ELF-1 (cell line): ENCODE measurements at regions not wholly inside any gene's neighbourhood (a gene's known extent, or its start where the extent isn't known, plus 50 kb on each side); places are given as distances from the start of the nearest gene placed in this dataset.
A peak's percentile ranks its signal among the peaks of the same experiment; 100 is the strongest.
"Not testable (repeated sequence)": the region's sequence is repeated elsewhere in the genome, so short reads cannot be mapped to it uniquely, and the experiment has no call there.

Experiments used
- DNase-seq: peaks from one replicate; pipeline ENCODE4 v3.0.0-alpha.2; 2016; ENCODE audit warnings: low read depth, low spot score

DNA sequence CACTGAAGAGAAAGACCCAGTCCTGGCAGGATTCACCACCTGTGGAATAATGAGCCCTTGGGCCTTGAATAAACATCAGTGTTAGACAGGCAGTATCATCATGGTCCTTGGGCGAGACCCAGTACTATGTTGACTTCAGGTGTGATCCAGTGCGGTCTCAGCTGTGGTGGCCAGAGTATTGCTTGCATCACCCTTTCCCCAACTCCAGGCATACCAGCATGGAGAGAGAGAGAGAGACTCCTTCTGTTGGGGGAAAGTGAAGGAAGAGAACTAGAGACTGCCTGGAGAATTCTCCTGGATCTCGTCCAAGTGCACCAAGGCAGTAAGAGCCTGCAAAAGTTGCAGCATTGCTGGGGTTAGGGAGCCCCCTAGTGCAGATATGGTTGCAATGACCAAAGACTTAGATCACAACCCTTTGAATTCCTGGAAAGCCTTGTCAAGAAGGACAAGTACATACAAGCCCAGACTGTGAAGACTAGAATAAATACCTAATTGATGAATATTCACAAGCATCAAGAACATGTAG, 61.1 kb upstream of the VAMP7 start:
- peak; percentile 84 for DNase-seq

DNA sequence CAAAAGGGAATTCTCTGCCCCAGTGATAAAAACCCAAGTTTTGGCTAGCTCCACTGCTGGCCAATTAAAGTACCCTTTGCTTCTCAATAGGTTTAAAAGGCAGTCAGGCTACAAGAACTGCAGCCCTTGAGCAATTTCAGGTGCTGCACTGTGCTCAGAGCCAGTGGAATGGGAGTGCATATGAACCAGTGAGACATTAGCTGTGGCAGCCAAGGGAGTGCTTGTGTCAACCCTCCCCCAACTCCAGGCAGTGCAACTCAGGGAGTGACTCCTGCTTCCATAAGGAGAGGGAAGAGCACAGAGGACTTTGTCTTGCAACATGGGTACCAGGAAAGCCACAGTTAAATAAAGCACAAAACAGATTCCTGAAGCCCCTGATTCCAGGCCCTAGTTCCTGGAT, 61.6 kb upstream of the VAMP7 start:
- DNase-seq, result peak; percentile 6

GRCh38 chrX:155814391-155814790, 66.8 kb upstream of the VAMP7 start:
- DNase-seq, result not testable (repeated sequence)

- DNase-seq, result no peak
Measured at GRCh38 chrX:155779831-155780230, 101.3 kb upstream of the VAMP7 start.

DNA sequence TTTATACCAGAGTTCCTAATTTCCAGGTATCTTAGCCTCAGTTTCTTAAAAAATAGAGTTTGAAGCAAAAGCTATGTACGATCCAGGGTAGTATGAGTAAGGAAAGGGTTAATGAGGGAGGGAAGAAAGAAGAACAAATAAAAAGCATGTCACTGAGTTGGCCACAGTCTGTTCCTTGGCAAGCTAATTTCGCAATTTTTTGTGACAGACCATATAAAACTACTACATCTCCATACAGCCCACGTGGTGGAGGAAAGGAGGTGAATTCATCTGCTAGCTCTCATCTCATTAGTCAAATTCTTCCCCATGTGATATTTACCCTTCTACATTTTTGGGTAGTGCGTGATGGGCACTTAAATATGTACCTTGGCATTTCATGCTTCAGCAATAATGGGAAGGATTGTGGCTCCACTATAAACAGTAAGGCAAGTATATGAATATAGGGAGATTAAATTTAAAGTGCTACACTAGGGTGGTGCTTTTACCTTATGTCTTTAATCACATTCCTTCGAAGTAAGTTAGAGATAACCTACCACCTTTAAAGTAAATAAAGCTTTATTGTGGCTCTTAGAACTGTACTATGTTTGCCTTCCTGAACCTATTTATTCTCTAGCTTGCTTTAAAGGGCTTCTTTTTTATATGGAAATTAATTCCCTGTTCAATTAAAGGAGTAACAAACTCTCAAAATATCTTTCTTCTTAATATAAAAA, 102.1 kb upstream of the VAMP7 start:
- no peak for DNase-seq

DNA sequence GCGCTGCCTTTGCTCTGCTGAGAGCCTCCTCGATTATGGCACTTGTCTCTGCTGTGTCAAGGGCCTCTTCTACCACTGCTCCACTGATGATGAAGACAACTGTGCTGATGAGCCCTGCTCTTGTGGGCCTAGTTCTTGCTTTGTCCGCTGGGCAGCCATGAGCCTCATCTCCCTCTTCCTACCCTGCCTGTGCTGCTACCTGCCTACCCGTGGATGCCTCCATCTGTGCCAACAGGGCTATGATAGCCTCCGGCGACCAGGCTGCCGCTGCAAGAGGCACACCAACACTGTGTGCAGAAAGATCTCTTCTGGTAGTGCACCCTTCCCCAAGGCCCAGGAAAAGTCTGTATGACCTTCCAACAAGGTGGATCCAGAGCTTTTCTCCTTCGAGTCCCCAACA, 106.8 kb upstream of the VAMP7 start:
- DNase-seq, result no peak

GRCh38 chrX:155767876-155768769, 113.0 kb upstream of the VAMP7 start:
- DNase-seq, result peak; percentile 47

GRCh38 chrX:155767051-155767875, 113.9 kb upstream of the VAMP7 start:
- peak; percentile 64 for DNase-seq

- no peak for DNase-seq
Measured at GRCh38 chrX:155766321-155766720, 114.8 kb upstream of the VAMP7 start.

DNA sequence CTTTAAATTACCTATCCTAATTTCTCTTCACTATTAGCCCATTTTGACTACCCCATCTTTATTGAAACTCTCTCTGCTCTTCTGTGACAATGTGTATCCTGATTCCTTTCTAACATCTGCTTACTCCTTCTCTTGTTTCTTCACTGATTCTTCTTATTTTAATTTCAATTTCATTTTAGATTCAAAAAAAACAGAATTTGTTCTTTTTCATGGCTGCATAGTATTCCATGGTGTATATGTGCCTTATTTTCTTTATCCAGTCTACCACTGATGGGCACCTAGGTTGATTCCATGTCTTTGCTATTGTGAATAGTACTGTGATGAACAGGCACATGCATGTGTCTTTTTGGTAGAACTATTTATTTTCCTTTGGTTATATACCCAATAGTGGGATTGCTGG, 120.0 kb upstream of the VAMP7 start:
- DNase-seq, result no peak

GRCh38 chrX:155757046-155757759, 123.9 kb upstream of the VAMP7 start:
- no peak for DNase-seq

- DNase-seq, result no peak
Measured at GRCh38 chrX:155755706-155756337, 125.3 kb upstream of the VAMP7 start.

- DNase-seq, result no peak
Measured at GRCh38 chrX:155751131-155751530, 130.0 kb upstream of the VAMP7 start.

GRCh38 chrX:155747520-155747919, 133.6 kb upstream of the VAMP7 start:
- DNase-seq, result no peak

DNA sequence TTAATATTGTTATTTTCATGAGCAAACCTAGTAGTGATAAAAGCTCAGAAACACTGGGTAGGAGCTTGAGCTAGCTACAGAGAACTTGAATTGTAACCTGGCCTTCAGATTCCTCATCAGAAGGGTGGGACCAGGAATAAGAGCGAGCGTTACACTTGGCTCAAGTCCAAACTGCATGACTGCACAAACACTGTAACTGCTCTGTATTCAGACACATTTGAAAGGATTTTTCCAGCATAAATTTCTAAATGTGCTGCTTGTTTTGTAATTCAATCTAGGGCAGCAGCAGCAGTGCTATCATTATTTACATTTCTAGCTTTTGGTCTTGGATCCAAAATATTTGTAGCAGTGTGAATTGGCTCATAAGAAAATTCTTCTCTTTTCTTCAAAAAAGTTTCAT, 133.0 kb upstream of the TMLHE start:
- DNase-seq, result no peak

- DNase-seq, result no peak
Measured at GRCh38 chrX:155744534-155744933, 131.8 kb upstream of the TMLHE start.

- not testable (repeated sequence) for DNase-seq
Measured at GRCh38 chrX:155728335-155728734, 115.6 kb upstream of the TMLHE start.

DNA sequence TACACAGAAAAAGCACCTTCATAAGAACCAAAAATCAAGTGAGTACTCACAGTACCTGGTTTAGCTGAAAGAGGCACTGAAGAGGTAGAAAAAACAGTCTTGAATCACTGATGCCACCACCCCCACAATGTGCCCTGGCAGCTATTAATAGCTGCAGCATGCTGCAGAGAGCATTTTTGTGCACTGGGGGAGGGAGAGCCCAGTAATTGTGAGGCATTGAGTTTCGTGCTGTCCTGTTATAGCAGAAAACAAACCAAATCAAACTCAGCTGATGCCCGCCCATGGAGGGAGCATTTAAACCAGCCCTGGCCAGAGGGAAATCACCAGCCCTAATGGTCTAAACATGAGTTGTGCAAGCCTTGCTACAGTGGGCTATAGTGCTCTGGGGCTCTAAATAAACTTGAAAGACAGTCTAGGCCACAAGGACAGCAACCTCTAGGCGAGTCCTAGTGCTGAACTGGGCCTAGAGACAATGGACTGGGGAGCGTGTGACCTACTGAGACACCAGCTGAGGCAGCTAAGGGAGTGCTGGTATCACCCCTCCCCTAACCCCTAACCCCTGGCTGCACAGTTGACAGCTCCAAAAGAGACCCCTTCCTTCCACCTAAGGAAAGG, 106.3 kb upstream of the TMLHE start:
- no peak for DNase-seq

GRCh38 chrX:155715141-155715540, 102.4 kb upstream of the TMLHE start:
- DNase-seq, result no peak

GRCh38 chrX:155695419-155695818, 82.7 kb upstream of the TMLHE start:
- no peak for DNase-seq
